PFSK-1 (cell line): ENCODE measurements at regions not wholly inside any gene's neighbourhood (a gene's known extent, or its start where the extent isn't known, plus 50 kb on each side); places are given as distances from the start of the nearest gene placed in this dataset.

Source experiments
- FOXP2 ChIP-seq: optimal IDR thresholded peaks from 2 replicates; pipeline ENCODE3; 2011; ENCODE audit warnings: borderline replicate concordance, control low read depth, inconsistent platforms; ENCODE audit not compliant: insufficient read depth; ENCODE audit errors: extremely low read length, extremely low read depth
- POLR2AphosphoS5 ChIP-seq: IDR thresholded peaks from 2 replicates; pipeline ENCODE4 v1.6.1; 2012; ENCODE audit warnings: low read depth, mild to moderate bottlenecking, control low read depth, low read length, moderate library complexity
- REST ChIP-seq, 2 experiments: IDR thresholded peaks; 2 replicates each; pipeline versions ENCODE4 v1.6.1 to v1.8.0; 2011 to 2012; ENCODE audit warnings: low read depth in 2 of 2, low read length in 2 of 2, control low read depth in 1 of 2, inconsistent platforms in 1 of 2, mild to moderate bottlenecking in 1 of 2, moderate library complexity in 1 of 2; ENCODE audit not compliant: insufficient read depth in 1 of 2
- SIN3A ChIP-seq: IDR thresholded peaks from 2 replicates; pipeline ENCODE4 v1.6.1; 2012; ENCODE audit warnings: mild to moderate bottlenecking, low read length, moderate library complexity, borderline replicate concordance; ENCODE audit not compliant: insufficient read depth
- TAF1 ChIP-seq: IDR thresholded peaks from 2 replicates; pipeline ENCODE4 v1.6.1; 2012; ENCODE audit warnings: low read length, control low read depth, borderline replicate concordance; ENCODE audit not compliant: insufficient read depth

GRCh38 chr1:191541758-191542157 lies 616.5 kb upstream of the RGS18 start:
- TF ChIP-seq REST (IDR thresholded peaks at IDR 0.05; ENCODE audit: insufficient read depth in 1 of 2, low read depth in 2 of 2, low read length in 2 of 2) (no peak), POLR2AphosphoS5 (no peak), TAF1 (no peak), SIN3A (no peak), FOXP2 (no peak)
